ENCODE measurements at regions not wholly inside any gene's neighbourhood (a gene's known extent, or its start where the extent isn't known, plus 50 kb on each side); places are given as distances from the start of the nearest gene placed in this dataset.

- TF ChIP-seq, protein P1, sequence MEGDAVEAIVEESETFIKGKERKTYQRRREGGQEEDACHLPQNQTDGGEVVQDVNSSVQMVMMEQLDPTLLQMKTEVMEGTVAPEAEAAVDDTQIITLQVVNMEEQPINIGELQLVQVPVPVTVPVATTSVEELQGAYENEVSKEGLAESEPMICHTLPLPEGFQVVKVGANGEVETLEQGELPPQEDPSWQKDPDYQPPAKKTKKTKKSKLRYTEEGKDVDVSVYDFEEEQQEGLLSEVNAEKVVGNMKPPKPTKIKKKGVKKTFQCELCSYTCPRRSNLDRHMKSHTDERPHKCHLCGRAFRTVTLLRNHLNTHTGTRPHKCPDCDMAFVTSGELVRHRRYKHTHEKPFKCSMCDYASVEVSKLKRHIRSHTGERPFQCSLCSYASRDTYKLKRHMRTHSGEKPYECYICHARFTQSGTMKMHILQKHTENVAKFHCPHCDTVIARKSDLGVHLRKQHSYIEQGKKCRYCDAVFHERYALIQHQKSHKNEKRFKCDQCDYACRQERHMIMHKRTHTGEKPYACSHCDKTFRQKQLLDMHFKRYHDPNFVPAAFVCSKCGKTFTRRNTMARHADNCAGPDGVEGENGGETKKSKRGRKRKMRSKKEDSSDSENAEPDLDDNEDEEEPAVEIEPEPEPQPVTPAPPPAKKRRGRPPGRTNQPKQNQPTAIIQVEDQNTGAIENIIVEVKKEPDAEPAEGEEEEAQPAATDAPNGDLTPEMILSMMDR (IDR thresholded peaks at IDR 0.05): no peak
- TF ChIP-seq, protein P2, sequence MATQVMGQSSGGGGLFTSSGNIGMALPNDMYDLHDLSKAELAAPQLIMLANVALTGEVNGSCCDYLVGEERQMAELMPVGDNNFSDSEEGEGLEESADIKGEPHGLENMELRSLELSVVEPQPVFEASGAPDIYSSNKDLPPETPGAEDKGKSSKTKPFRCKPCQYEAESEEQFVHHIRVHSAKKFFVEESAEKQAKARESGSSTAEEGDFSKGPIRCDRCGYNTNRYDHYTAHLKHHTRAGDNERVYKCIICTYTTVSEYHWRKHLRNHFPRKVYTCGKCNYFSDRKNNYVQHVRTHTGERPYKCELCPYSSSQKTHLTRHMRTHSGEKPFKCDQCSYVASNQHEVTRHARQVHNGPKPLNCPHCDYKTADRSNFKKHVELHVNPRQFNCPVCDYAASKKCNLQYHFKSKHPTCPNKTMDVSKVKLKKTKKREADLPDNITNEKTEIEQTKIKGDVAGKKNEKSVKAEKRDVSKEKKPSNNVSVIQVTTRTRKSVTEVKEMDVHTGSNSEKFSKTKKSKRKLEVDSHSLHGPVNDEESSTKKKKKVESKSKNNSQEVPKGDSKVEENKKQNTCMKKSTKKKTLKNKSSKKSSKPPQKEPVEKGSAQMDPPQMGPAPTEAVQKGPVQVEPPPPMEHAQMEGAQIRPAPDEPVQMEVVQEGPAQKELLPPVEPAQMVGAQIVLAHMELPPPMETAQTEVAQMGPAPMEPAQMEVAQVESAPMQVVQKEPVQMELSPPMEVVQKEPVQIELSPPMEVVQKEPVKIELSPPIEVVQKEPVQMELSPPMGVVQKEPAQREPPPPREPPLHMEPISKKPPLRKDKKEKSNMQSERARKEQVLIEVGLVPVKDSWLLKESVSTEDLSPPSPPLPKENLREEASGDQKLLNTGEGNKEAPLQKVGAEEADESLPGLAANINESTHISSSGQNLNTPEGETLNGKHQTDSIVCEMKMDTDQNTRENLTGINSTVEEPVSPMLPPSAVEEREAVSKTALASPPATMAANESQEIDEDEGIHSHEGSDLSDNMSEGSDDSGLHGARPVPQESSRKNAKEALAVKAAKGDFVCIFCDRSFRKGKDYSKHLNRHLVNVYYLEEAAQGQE (IDR thresholded peaks at IDR 0.05; ENCODE audit: insufficient read depth in 1 of 2, low read depth in 2 of 2, low read length in 1 of 2): no peak
- TF ChIP-seq POLR2AphosphoS5 (IDR thresholded peaks at IDR 0.05; ENCODE audit: low read depth, low read length) (no peak), TCF7L2 (IDR thresholded peaks at IDR 0.05; ENCODE audit: low read depth, low read length) (no peak)
Observed at GRCh38 chr1:208717525-208717924, 473.3 kb upstream of the PLXNA2 start.
